ENCODE measurements at regions not wholly inside any gene's neighbourhood (a gene's known extent, or its start where the extent isn't known, plus 50 kb on each side); places are given as distances from the start of the nearest gene placed in this dataset.

GRCh38 chr10:109430799-109431198 is 492.5 kb downstream of the XPNPEP1 start:
- Histone ChIP-seq H3K4me2 (ENCODE audit: low read depth, low read length) (no peak overlapping the region), H3K4me3 (ENCODE audit: insufficient read depth, low read depth, low read length) (no peak overlapping the region), H2AFZ (replicated peaks; ENCODE audit: low read length, poor library complexity) (no peak overlapping the region), H2AK9ac (replicated peaks; ENCODE audit: low read depth, low read length, poor library complexity) (no peak overlapping the region), H3K79me1 (ENCODE audit: low read depth in 1 of 2, low read length in 2 of 2) (no peaks in the 10 kb centered on the region), H3K27ac (ENCODE audit: insufficient read depth, low read length) (no peak overlapping the region), H3K14ac (replicated peaks; ENCODE audit: low read depth, low read length) (no peak overlapping the region), H2BK20ac (ENCODE audit: low read depth, low read length) (no peak overlapping the region), H3K18ac (ENCODE audit: low read depth, low read length) (no peak overlapping the region), H4K8ac (ENCODE audit: low read depth in 2 of 2, low read length in 2 of 2) (no peak overlapping the region), H4K5ac (ENCODE audit: low read depth, low read length) (no peak overlapping the region), H3K56ac (ENCODE audit: extremely low read depth, insufficient read depth, low read length) (no peak overlapping the region), H3K4ac (ENCODE audit: low read depth, low read length) (no peak overlapping the region), H2AK5ac (ENCODE audit: low read depth, low read length) (no peak overlapping the region), H3K9ac (ENCODE audit: low read depth, low read length) (no peak overlapping the region), H4K20me1 (ENCODE audit: insufficient read depth, low read length) (no peaks in the 10 kb centered on the region), H3K4me1 (ENCODE audit: control insufficient read depth, insufficient read depth, low read length) (peaks cover 2% of the 10 kb centered on the region; the same call in 1 of the 2 replicates), H3K23ac (ENCODE audit: low read depth, low read length) (no peak overlapping the region), H3K36me3 (ENCODE audit: control insufficient read depth, insufficient read depth, low read length) (no peaks in the 10 kb centered on the region), H2BK15ac (ENCODE audit: low read depth, low read length) (no peak overlapping the region), H2BK120ac (ENCODE audit: low read depth, low read length) (no peak overlapping the region), H3K27me3 (ENCODE audit: control insufficient read depth, insufficient read depth, low read length) (no peaks in the 10 kb centered on the region), H4K91ac (ENCODE audit: insufficient read depth, low read depth, low read length) (no peak overlapping the region), H3K9me1 (ENCODE audit: insufficient read depth, low read length) (no peaks in the 10 kb centered on the region), H3K9me3 (ENCODE audit: control insufficient read depth, insufficient read depth, low read length) (no peaks in the 10 kb centered on the region), H2BK5ac (ENCODE audit: low read depth, low read length, poor library complexity, severe bottlenecking) (no peak overlapping the region)
- no TSS peak for BruUV-seq (replicated peaks)
- no CpG with 5 or more reads among the region's 2 CpGs for WGBS, 2 experiments (ENCODE audit: extremely low coverage in 2 of 2, insufficient read length in 1 of 2)
- ATAC-seq (ENCODE audit: low read depth) = no peak
- dilution Hi-C loops (cut with HindIII; ENCODE audit: low sequenced_read_pairs, unreplicated experiment) (no loop called here), in situ Hi-C loops (cut with MboI; ENCODE audit: low sequenced_read_pairs) (no loop called here), intact Hi-C loops (cut with micrococcal nuclease) (no loop called here)
- DNase-seq = no peak
- TF ChIP-seq BHLHE40 (IDR thresholded peaks at IDR 0.05; ENCODE audit: low read depth, low read length) = no peak
- no peak for TF ChIP-seq MAZ (IDR thresholded peaks at IDR 0.05; ENCODE audit: borderline replicate concordance, low read depth, low read length)
- TF ChIP-seq MAFK (IDR thresholded peaks at IDR 0.05; ENCODE audit: low read depth, low read length) = no peak
- ChIA-PET POLR2A (ENCODE audit: unreplicated experiment) (no interaction called here), CTCF (no interaction called here)

All from IMR-90 (cell line).